GM21528 (cell line): ENCODE measurements at regions not wholly inside any gene's neighbourhood (a gene's known extent, or its start where the extent isn't known, plus 50 kb on each side); places are given as distances from the start of the nearest gene placed in this dataset.

Experiments
- ATAC-seq: cut with Tn5 transposase; IDR thresholded peaks from one replicate; pipeline ENCODE4 v1.9.1; 2021; ENCODE audit warnings: mild to moderate bottlenecking, moderate library complexity; ENCODE audit not compliant: unreplicated experiment, low FRiP score

DNA sequence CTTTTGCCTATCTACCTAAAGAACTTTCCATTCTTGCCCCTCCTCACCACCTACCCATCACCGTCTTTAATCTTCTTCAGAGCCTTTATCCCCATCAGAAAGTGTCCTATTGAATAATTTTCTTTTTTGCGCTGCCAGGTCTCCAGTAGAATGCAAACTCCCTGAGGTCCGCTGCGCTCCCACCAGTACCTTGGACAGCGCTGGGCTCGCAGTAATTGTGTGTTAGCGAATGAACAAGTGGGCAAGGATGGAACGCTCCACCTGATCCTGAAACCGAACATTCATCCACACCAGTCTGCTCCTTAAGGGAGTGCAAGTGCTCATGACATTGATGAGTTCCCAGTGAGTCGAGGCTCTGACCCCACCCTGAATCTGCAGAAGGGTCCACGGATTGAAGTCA is 391.2 kb downstream of the CDH26 start:
- ATAC-seq = no peak

DNA sequence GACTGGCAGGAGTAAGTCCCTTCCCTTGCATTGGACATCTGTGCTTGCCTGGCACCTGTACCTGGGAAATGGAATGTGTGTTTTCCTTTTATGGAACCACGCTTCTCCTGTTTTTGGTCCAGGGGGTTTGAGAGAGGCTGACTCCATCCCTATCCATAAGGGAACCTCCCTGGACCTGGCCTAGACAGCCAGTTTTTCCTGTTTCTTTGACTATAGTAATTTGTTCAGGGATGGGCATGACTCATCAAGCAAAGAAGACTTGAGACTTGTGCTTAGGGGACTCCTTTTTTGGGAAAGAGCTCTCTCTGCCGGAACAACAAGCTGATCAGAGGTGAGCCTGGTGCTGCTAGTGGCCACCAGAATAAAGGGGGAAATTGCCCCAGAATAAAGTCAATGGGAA is 393.8 kb downstream of the CDH26 start:
- ATAC-seq = no peak

GRCh38 chr20:60352596-60352995 is 394.4 kb downstream of the CDH26 start:
- ATAC-seq = no peak

GRCh38 chr20:60354024-60354580 is 395.9 kb downstream of the CDH26 start:
- no peak for ATAC-seq

DNA sequence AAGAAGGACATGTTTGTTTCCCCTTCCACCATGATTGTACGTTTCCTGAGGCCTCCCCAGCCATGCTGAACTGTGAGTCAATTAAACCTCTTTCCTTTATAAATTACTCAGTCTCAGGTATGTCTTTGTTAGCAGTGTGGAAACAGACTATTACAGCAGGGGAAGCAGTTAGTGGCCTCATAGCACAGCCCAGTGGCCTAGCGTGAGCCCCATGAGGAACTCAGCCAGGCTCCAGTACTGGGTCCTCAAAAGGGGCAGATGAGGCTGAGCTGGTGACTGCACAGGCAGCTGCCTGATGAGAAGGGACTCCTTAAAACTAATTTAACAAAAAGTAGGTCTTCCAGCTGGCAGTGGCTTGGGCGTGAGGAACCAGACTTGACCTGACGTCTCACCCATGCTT is 399.9 kb downstream of the CDH26 start:
- ATAC-seq = no peak

GRCh38 chr20:60359010-60359409 is 400.8 kb downstream of the CDH26 start:
- ATAC-seq = no peak

DNA sequence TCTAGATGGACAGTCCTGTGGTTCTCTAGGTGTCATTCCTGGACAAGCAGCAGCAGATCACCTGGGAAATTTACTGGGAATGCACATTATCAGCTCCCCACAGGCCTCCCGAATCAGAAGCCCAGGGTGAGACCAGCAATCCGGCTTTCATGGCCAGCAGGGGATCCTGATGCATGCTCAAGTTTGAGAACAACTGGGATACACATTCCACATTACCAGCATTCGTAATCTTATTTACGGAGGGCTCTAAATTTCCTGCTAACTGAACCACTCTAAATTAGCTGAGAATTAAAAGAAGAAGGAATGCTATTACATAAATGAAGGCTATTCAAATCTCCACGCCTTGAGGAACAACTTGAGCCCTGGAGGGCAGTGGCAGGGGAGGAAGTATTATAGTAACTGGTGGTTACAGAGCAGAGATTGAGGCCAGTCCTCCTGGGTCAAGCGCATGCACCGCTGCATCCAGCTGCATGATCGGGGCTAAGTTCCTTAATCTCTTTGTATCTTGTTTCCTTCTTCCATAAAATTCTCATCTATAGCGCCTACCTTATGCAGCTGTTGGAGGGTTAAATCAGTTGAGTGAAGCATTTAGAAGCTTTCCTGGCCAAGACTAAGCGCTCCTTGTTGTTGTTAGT is 403.7 kb downstream of the CDH26 start:
- no peak for ATAC-seq

GRCh38 chr20:60362531-60362930 is 404.3 kb downstream of the CDH26 start:
- no peak for ATAC-seq

DNA sequence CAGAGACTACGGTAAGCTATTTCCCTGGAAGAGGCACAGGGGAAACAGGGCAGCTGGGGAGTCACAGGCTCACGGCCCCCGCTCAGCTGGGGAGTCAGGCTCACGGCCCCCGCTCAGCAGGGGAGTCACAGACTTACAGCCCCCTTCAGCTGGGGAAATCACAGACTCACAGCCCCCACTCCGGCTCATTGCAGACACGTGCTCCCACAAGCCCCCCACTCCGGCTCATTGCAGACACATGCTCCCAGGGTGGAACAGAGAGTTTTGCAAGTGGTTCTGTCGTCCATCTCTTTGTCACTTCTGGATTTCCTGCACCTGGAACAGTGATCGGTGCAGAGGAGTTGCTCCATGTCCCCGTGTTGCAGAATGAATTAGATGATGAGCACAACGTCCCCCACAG is 405.5 kb downstream of the CDH26 start:
- ATAC-seq = no peak

DNA sequence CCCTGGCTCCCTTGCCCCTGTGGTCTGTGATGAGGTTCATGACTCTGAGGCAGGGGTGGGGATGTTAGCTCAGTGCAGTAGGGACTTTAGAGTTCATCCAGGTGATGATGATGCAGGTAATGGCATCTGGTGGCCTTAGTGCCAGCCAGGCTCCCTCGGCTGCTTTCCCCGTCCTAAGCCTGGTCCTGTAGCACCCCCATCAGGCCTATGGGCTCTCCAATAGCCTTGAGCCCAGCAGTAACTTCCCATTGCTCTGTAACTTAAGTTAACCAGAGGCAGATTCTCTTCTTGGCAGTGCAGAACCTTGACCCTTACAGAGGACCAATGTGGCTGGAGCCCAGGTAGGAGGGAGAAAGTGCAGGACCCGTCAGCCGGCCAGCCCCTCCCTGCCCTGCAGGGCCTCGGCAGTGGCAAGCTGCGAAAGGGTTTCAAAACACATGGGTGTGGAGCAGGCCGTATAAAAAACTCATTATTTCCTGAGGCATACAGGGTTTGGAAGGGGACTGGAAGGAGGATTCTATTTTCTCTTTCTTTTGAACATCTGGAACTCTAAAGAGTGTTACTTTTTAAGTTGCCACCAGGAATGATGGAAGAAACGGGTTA is 406.9 kb downstream of the CDH26 start:
- ATAC-seq = no peak

DNA sequence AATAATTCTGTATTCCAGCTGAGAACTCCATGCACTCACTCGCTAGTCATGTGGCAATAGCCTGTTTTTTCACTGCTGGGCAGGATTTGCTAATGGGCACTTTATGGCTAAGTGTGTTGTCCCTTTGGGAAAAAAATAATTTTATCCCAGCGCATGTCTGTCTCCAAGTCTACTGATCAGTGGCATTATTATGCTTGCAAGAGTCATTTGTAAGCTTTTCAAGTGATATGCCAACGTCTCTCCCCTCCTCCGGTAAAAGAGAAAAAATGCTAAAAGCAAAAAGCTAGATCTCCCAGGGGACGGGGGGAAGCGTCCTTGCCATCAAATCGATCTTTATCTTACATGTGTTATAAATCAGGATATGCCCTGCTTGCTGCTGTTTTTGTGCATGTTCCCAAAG is 407.7 kb downstream of the CDH26 start:
- no peak for ATAC-seq

- ATAC-seq = no peak
These were observed 413.2 kb downstream of the CDH26 start for GRCh38 chr20:60371384-60371783.

- ATAC-seq = no peak
These were observed 414.1 kb downstream of the CDH26 start for GRCh38 chr20:60372275-60372674.

- ATAC-seq = no peak
These were observed 414.6 kb downstream of the CDH26 start for GRCh38 chr20:60372822-60373221.

GRCh38 chr20:60378620-60379019 is 420.4 kb downstream of the CDH26 start:
- no peak for ATAC-seq

DNA sequence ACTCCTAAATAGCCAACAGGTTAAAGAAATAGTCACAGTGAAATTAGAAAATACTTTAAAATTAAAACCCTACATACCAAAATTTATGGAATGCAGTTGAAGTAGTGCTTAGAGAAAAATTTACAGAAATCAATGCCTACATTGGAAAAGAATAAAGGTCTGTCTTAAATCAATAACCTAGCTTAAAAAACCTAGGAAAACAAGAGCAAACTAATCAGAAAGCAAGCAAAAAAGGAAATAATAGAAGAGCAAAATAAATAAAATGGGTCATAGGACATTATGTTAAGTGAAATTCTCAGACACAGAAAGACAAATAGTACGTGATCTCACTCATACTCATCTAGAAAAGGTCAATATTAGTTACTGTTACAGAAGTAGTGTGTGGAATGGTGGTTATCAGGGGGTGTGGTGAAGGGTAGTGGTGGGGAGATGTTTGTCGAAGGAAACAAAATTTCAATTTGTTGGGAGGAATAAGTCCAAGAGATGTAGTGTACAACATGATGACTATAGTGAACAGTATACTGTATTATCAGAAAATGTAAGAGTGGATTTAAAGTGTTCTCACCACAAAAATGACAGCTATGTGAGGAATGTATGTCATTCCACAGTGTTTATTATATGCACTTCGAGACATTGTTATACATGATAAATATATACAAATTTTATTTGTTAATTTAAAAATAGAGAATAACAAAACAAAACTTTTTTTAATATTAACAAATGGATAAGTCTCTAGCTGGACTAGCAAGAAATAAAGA is 423.6 kb downstream of the CDH26 start:
- no peak for ATAC-seq

DNA sequence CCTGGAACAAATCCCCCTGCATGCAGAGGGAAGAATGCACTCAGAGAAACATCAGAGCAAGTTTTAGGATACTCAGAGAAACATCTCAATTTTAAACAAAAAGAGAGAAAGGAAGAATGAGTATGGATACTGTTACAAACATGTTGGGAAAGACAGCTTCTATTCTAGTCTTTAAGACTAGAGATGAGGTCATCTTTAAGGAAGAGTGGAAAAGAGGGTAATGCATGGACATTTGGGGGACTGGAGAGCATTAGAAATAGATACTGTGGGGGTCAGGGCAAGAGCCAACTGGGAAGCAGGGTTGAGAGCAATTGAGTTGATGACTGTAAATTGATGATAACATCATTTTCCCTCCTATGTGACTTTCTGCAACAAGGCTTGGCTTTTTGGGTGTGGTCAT is 431.2 kb downstream of the CDH26 start:
- ATAC-seq = no peak

DNA sequence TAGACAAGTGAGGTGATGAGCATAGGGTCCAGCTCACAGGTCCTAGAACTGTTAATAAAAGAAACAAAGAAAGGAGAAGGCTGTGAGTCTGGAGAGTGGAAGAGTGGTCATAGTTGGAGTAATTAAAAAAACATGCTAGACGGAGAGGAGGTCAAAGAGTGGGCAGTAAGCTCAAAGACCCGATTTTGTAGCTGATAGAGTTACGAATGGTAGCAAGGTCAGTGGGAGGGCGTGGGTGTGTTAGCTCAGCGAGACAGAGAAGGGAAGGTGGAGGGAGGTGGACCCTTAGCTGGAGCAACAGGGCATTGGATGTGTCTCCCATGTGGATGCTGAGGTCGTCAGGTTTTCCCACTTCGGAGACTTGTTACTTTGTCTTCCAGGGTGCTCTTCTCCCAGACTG is 431.7 kb downstream of the CDH26 start:
- ATAC-seq = no peak

- no peak for ATAC-seq
These were observed 437.8 kb downstream of the CDH26 start for GRCh38 chr20:60395991-60396390.

DNA sequence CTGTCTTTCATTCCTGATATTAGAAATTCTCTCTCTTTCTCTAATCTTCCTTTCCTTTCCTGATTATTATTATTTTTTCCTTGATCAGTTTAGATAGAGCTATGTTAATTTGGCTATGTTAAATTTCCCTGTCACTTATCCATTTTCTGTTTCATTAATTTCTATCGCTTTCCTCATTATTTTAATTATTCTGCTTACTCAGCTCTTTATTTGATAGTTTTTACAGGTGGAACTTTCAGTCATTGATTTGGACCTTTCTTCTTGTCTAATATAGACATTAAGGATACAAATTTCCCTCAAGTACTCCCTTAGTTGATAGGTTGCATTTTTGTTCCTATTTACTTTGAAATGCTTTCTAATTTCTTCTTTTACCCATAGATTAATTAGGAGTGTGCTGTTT is 442.3 kb downstream of the CDH26 start:
- no peak for ATAC-seq

DNA sequence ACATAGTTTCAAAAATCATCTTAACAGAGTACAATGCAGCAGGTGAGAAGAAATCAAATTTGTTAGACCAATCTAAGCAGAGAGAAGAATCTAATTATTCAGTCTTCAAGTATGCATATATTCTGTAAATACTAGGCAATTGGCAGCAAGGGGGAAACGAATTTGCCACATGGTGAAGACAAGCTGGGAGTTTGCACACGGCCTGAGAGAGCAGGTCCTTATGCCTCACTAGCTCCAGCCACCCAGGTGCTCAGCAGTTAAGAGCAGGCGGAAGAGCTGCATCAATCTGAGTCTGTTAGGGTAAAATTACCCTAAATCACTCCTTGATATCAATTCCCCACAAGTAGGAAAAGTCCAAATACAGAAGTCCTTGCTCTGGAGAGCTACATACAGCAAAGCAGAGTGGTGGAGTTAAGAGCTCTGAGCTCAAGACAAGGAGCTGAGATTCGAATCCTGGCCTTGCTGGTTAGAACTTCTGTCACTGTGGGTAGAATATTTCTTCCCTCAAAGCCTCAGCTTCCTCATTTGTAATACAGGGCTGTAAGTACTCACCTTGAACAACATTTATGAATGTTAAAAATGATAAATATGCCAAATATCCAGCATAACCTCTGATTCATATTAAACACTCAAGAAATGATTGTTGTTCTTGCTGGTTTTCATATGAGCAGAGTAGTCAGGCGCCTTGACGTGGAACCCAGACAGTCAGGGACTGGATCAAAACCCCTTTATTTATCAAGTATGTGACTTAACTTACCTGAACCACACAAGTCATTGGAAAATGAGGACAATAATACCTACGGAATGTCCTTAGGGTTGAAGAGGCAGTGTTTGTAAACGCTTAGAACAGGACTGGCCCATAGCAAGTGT is 444.2 kb downstream of the CDH26 start:
- ATAC-seq = no peak
